HepG2 (cell line): ENCODE measurements at regions not wholly inside any gene's neighbourhood (a gene's known extent, or its start where the extent isn't known, plus 50 kb on each side); places are given as distances from the start of the nearest gene placed in this dataset.

ENCODE experiments used
- ATAC-seq: fragments of 200-7000 bp; cut with Tn5 transposase; 3 replicates; pipeline ENCODE4 v1.9.1; 2020; ENCODE audit warnings: mild to moderate bottlenecking, moderate library complexity
- BruUV-seq: library from RNA; stranded (reverse); fragments of 400-500 nt; replicated peaks from 2 replicates; lab custom pipeline; 2021; lab: Mats Ljungman, UMichigan
- CTCF ChIA-PET: fragments of 300-600 bp; formaldehyde crosslinking; extraction: SDS; loops from one replicate; lab custom pipeline; 2021; ENCODE audit warnings: low total read pairs, inconsistent platforms, low intra/inter-chr PET ratio; lab: Yijun Ruan, JAX
- POLR2A ChIA-PET: fragments of 350-600 bp; sonication (Branson Sonifier 250); formaldehyde crosslinking; loops from one replicate; lab custom pipeline; 2020; ENCODE audit warnings: antibody characterized with exemption, inconsistent platforms; lab: Yijun Ruan, JAX
- DNase-seq: peaks from one replicate; pipeline ENCODE4 v3.0.0-alpha.2; 2015; ENCODE audit warnings: low spot score
- FAIRE-seq: peaks from 3 replicates; lab custom pipeline; 2011; peaks lifted over from hg19 to GRCh38; lab: Jason Lieb, UNC
- H2AFZ ChIP-seq: one replicate; pipeline ENCODE4 v1.6.1; 2011; ENCODE audit warnings: low read length, inconsistent platforms
- H3K27ac ChIP-seq: fragments of 300-600 bp; 3 replicates; pipeline ENCODE4 v1.8.0; 2011; ENCODE audit warnings: mixed run types, mild to moderate bottlenecking, mixed read lengths, low read length, inconsistent platforms; ENCODE audit not compliant: insufficient read depth; ENCODE audit errors: extremely low read length
- H3K27me3 ChIP-seq, 2 experiments: fragments of 200-600 bp in 1 of 2; 2 replicates in 1 of 2; 3 replicates in 1 of 2; pipeline versions ENCODE4 v1.6.0 to v1.8.0; 2011; ENCODE audit warnings: low read length in 2 of 2, mild to moderate bottlenecking in 2 of 2, moderate library complexity in 2 of 2, inconsistent platforms in 1 of 2; ENCODE audit not compliant: insufficient read depth in 2 of 2, control insufficient read depth in 1 of 2
- H3K36me3 ChIP-seq, 2 experiments: fragments of 200-600 bp in 1 of 2; replicated peaks in 1 of 2; 2 replicates in 1 of 2; 3 replicates in 1 of 2; pipeline versions ENCODE4 v1.5.1 to v1.8.0; 2011; ENCODE audit warnings: low read length in 2 of 2, inconsistent platforms in 1 of 2; ENCODE audit not compliant: insufficient read depth in 2 of 2, control insufficient read depth in 1 of 2
- H3K4me1 ChIP-seq: 2 replicates; pipeline ENCODE4 v1.5.1; 2012; ENCODE audit warnings: low read length, inconsistent platforms; ENCODE audit not compliant: insufficient read depth
- H3K4me2 ChIP-seq: 2 replicates; pipeline ENCODE4 v1.6.0; 2011; ENCODE audit warnings: low read depth, low read length, inconsistent platforms
- H3K4me3 ChIP-seq, 3 experiments: fragments of 200-600 bp in 1 of 3; sonication (generic), shearing (Covaris generic) in 1 of 3; replicated peaks in 1 of 3; 2 replicates each; pipeline ENCODE4 v1.5.1; 2011 to 2016; ENCODE audit warnings: low read length in 3 of 3, inconsistent platforms in 2 of 3, low read depth in 2 of 3, mild to moderate bottlenecking in 2 of 3, control low read depth in 1 of 3, mixed read lengths in 1 of 3; ENCODE audit not compliant: insufficient read depth in 1 of 3
- H3K79me2 ChIP-seq: one replicate; pipeline ENCODE4 v1.6.1; 2011; ENCODE audit warnings: low read length, inconsistent platforms; ENCODE audit not compliant: insufficient read depth
- H3K9ac ChIP-seq: 2 replicates; pipeline ENCODE4 v1.6.0; 2011; ENCODE audit warnings: mild to moderate bottlenecking, low read depth, low read length, inconsistent platforms; ENCODE audit not compliant: insufficient read depth
- H3K9me3 ChIP-seq: 2 replicates; pipeline ENCODE4 v1.5.1; 2012; ENCODE audit warnings: mild to moderate bottlenecking, low read length
- H4K20me1 ChIP-seq: 2 replicates; pipeline ENCODE4 v1.6.0; 2011; ENCODE audit warnings: inconsistent platforms, mild to moderate bottlenecking, low read length, moderate library complexity; ENCODE audit not compliant: insufficient read depth
- CENPT ChIP-seq: sonication (generic); formaldehyde crosslinking; IDR thresholded peaks from 2 replicates; pipeline ENCODE4 v1.8.0; 2022; ENCODE audit warnings: low read depth, mild to moderate bottlenecking, moderate library complexity, missing genetic modification reagents
- ESRRA ChIP-seq: sonication (generic); formaldehyde crosslinking; IDR thresholded peaks from 2 replicates; pipeline ENCODE4 v1.5.1; 2020; ENCODE audit warnings: mild to moderate bottlenecking, low read depth, missing genetic modification reagents
- GATAD2A ChIP-seq: IDR thresholded peaks from 2 replicates; pipeline ENCODE4 v1.6.1; 2016
- HES4 ChIP-seq: sonication (generic); formaldehyde crosslinking; IDR thresholded peaks from 2 replicates; pipeline ENCODE4 v1.9.0; 2021; ENCODE audit warnings: mild to moderate bottlenecking, missing genetic modification reagents, borderline replicate concordance
- HHEX ChIP-seq: IDR thresholded peaks from 2 replicates; pipeline ENCODE4 v1.6.1; 2016; ENCODE audit warnings: control low read depth
- KDM5A ChIP-seq: fragments of 200-600 bp; sonication (generic); IDR thresholded peaks from 2 replicates; pipeline ENCODE4 v1.7.0; 2018; ENCODE audit warnings: antibody characterized with exemption, mild to moderate bottlenecking, low read length, borderline replicate concordance
- NCOR1 ChIP-seq: fragments of 200-600 bp; sonication (generic); IDR thresholded peaks from 2 replicates; pipeline ENCODE4 v1.7.0; 2017; ENCODE audit warnings: antibody characterized with exemption, low read length, borderline replicate concordance
- NFE2L2 ChIP-seq: fragments of 150-350 bp; IDR thresholded peaks from 2 replicates; pipeline ENCODE4 v1.6.1; 2014; ENCODE audit warnings: low read length
- POLR2G ChIP-seq: fragments of 200-400 bp; formaldehyde crosslinking; IDR thresholded peaks from 2 replicates; pipeline ENCODE4 v1.6.1; 2018; ENCODE audit warnings: mild to moderate bottlenecking, low read depth, low read length, moderate library complexity
- PTBP1 ChIP-seq: fragments of 200-400 bp; formaldehyde crosslinking; IDR thresholded peaks from 2 replicates; pipeline ENCODE4 v1.6.1; 2018; ENCODE audit warnings: low read length, low read depth; ENCODE audit not compliant: poor library complexity, severe bottlenecking
- REL ChIP-seq: sonication (generic); formaldehyde crosslinking; conservative IDR thresholded peaks from 2 replicates; pipeline ENCODE4 v1.8.0; 2022; ENCODE audit warnings: mild to moderate bottlenecking, missing genetic modification reagents, moderate library complexity
- SMARCE1 ChIP-seq: fragments of 450-650 bp; IDR thresholded peaks from 2 replicates; pipeline ENCODE4 v1.6.1; 2017; ENCODE audit warnings: borderline replicate concordance
- U2AF1 ChIP-seq: fragments of 200-400 bp; formaldehyde crosslinking; optimal IDR thresholded peaks from 2 replicates; pipeline ENCODE3; 2017; ENCODE audit warnings: mild to moderate bottlenecking, low read depth, low read length
- ZFP36L2 ChIP-seq: sonication (generic); formaldehyde crosslinking; IDR thresholded peaks from 2 replicates; pipeline ENCODE4 v1.4.0; 2020; ENCODE audit warnings: missing genetic modification reagents
- ZNF160 ChIP-seq: sonication (generic); formaldehyde crosslinking; IDR thresholded peaks from 2 replicates; pipeline ENCODE4 v1.8.0; 2022; ENCODE audit warnings: mild to moderate bottlenecking, inconsistent platforms, missing genetic modification reagents
- ZNF468 ChIP-seq: sonication (generic); formaldehyde crosslinking; IDR thresholded peaks from 2 replicates; pipeline ENCODE4 v1.8.0; 2022; ENCODE audit warnings: mild to moderate bottlenecking, moderate library complexity, missing genetic modification reagents
- WGBS: methylation state at CpG from one replicate; pipeline ENCODE4 v1.1.6; 2017; ENCODE audit warnings: low lambda C conversion rate; 5-methylcytosine and 5-hydroxymethylcytosine counted together
- in situ Hi-C: cut with HindIII; loops from 2 replicates; pipeline ENCODE4 v1.10.0; 2017; ENCODE audit warnings: low pct_unique_long_range_greater_than_20kb; ENCODE audit not compliant: extremely low pct_ligation_motif_present
- intact Hi-C: fragments of 100-400 bp; cut with micrococcal nuclease; formaldehyde crosslinking; loops from one replicate; pipeline ENCODE4 v1.10.0; 2022; ENCODE audit not compliant: unreplicated experiment
- TF ChIP-seq, protein P1 (sequence below): IDR thresholded peaks from 2 replicates; pipeline ENCODE4 v1.6.1; 2012; ENCODE audit warnings: low read length, improper control_type of control experiment
- TF ChIP-seq, protein P2 (sequence below): sonication (generic); formaldehyde crosslinking; IDR thresholded peaks from 2 replicates; pipeline ENCODE4 v1.4.0; 2020; ENCODE audit warnings: missing genetic modification reagents; ENCODE audit errors: not compliant biosample characterization

DNA sequence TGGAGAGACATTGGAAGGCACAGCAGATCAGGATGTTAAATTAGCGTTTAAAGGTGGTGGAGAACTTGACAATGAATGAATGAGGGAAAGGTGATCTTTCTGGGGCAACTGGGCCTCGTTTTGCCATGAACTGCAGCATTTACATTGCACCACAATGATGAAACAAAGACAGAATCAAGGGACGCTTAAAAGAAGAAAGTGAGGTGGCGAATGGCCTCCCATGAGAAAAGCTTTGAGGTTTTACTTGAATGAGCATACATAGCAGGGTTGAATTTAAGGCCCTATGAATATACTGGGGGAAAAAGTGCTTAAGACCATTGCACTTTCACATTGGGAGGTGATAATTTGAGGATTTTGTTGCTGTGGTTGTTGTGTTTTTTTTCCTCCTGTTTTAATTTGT lies 476.4 kb downstream of the ISL1 start:
- no TSS peak for BruUV-seq
- H4K20me1 ChIP-seq = no peaks in the 10 kb centered on the region
- ATAC-seq (no peak), FAIRE-seq (no peak), DNase-seq (no peak)
- ChIA-PET CTCF (no interaction called here), POLR2A (no interaction called here)
- no peak overlapping the region for H3K9ac ChIP-seq
- WGBS = 14% methylated on average over 4 of the region's 4 CpGs
- intact Hi-C loops (no loop called here), in situ Hi-C loops (no loop called here)
- no peak overlapping the region for H3K4me2 ChIP-seq
- H2AFZ ChIP-seq = no peak overlapping the region
- TF ChIP-seq REL (no peak), CENPT (CRISPR knock-in tag) (no peak), U2AF1 (no peak), GATAD2A (CRISPR knock-in tag) (no peak), PTBP1 (no peak), NFE2L2 (no peak), HES4 (CRISPR knock-in tag) (no peak), ZNF468 (CRISPR knock-in tag) (no peak), NCOR1 (no peak), ZNF160 (CRISPR knock-in tag) (no peak), KDM5A (no peak), POLR2G (no peak), SMARCE1 (no peak), ZFP36L2 (CRISPR knock-in tag) (no peak), HHEX (CRISPR knock-in tag) (no peak), ESRRA (CRISPR knock-in tag) (no peak)
- TF ChIP-seq, protein P1, sequence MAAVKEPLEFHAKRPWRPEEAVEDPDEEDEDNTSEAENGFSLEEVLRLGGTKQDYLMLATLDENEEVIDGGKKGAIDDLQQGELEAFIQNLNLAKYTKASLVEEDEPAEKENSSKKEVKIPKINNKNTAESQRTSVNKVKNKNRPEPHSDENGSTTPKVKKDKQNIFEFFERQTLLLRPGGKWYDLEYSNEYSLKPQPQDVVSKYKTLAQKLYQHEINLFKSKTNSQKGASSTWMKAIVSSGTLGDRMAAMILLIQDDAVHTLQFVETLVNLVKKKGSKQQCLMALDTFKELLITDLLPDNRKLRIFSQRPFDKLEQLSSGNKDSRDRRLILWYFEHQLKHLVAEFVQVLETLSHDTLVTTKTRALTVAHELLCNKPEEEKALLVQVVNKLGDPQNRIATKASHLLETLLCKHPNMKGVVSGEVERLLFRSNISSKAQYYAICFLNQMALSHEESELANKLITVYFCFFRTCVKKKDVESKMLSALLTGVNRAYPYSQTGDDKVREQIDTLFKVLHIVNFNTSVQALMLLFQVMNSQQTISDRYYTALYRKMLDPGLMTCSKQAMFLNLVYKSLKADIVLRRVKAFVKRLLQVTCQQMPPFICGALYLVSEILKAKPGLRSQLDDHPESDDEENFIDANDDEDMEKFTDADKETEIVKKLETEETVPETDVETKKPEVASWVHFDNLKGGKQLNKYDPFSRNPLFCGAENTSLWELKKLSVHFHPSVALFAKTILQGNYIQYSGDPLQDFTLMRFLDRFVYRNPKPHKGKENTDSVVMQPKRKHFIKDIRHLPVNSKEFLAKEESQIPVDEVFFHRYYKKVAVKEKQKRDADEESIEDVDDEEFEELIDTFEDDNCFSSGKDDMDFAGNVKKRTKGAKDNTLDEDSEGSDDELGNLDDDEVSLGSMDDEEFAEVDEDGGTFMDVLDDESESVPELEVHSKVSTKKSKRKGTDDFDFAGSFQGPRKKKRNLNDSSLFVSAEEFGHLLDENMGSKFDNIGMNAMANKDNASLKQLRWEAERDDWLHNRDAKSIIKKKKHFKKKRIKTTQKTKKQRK = no peak
- TF ChIP-seq, protein P2, sequence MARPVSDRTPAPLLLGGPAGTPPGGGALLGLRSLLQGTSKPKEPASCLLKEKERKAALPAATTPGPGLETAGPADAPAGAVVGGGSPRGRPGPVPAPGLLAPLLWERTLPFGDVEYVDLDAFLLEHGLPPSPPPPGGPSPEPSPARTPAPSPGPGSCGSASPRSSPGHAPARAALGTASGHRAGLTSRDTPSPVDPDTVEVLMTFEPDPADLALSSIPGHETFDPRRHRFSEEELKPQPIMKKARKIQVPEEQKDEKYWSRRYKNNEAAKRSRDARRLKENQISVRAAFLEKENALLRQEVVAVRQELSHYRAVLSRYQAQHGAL = no peak
- no peak overlapping the region for H3K27ac ChIP-seq
- no peaks in the 10 kb centered on the region for H3K79me2 ChIP-seq
- H3K36me3 ChIP-seq = no peaks in the 10 kb centered on the region
- H3K27me3 ChIP-seq = no peaks in the 10 kb centered on the region
- no peaks in the 10 kb centered on the region for H3K4me1 ChIP-seq
- no peaks in the 10 kb centered on the region for H3K9me3 ChIP-seq
- no peak overlapping the region for H3K4me3 ChIP-seq
